GM21526 (cell line): ENCODE measurements at regions not wholly inside any gene's neighbourhood (a gene's known extent, or its start where the extent isn't known, plus 50 kb on each side); places are given as distances from the start of the nearest gene placed in this dataset.

Experiments used
- ATAC-seq: cut with Tn5 transposase; IDR thresholded peaks from one replicate; pipeline ENCODE4 v1.9.1; 2021; ENCODE audit warnings: moderate library complexity; ENCODE audit not compliant: unreplicated experiment, low FRiP score

DNA sequence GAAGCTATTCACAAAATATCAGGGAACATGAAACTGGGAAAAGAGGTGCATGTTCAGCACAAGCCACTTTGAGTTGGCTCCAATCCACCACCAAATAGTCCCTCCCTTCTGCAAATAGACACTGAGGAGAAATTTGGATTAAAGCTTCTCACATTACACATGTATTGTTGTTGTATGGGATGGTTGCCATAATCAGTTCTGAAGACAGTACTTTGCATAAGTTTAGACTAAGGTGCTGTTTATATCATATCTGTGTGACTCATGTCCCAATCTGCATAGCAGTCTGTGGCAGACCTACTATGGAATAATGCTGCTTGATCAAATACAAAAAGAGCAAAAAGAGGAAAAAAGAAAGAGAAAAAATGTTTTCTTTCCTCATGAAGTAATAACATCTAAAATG lies 376.7 kb upstream of the DDI1 start:
- no peak for ATAC-seq

DNA sequence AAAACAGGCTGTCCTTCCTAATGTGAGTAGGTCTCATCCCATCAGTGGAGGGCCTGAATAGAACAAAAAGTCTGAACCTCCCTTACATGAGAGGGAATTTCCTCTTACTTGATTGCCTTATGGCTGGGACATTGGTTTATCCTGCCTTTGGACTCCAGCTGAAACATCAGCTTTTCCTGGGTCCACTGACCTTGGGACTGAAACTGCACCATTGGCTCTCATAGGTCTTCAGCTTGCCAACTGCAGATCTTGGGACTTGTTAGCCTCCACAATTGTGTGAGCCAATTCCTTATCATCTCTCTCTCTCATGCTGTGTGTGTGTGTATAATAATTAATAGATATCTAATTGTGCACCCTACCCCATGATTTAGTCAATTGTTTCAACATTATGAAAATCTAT lies 375.3 kb upstream of the DDI1 start:
- no peak for ATAC-seq

DNA sequence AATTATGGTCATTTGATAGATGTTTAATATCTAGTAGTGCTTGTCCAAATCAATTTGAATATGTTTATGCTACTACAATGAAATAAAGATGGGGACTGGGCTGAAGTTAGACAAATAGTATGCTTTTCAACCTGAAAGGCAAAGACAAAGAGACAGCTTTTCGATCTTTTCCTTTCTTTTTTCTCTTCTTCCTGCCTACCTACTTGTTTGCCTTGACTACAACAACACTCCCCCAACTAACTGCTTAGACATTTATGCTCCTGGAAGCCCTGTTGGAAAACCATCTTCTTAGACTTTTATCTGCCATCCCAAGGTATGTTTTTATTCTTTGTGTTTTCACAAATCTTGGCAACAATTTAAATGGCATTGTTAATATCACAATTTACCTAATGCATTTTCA lies 374.4 kb upstream of the DDI1 start:
- ATAC-seq: no peak

DNA sequence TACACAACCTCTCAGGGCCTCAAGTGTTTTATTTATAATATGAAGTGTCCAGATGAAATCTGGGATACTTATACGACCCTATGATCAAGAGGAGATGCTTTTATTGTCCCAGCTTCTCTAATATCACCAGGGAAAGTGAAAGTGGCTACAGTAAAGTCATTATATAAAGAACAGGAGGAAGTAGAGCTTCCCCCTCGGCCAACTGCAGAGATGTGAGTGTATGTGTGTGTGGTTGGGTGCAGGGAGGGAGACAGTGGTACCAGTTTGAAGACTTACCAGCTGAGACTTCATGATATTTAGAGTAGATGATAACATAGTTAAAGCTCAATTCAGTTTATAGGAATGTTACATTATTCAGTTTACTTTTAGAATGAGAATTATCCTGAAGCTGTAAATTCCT lies 373.6 kb upstream of the DDI1 start:
- ATAC-seq: no peak

DNA sequence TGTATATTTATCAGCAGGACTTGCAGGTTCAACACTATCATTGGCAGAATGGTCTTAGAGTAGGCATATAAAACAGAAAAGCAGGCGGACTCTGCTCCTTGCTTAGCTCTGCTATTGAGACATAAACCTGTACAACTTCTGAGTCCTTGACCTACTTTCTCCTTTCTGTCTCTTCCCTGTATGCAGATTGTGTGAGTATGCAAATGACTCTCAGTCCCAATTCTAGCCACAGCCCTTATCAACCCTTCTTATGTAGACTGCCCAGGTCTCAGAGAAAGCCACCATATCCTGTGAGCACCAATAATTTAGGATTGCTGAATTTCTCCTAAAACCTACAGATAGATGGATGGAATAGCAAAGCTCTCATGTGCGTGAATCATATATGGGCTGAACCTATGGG lies 367.6 kb upstream of the DDI1 start:
- ATAC-seq: no peak

DNA sequence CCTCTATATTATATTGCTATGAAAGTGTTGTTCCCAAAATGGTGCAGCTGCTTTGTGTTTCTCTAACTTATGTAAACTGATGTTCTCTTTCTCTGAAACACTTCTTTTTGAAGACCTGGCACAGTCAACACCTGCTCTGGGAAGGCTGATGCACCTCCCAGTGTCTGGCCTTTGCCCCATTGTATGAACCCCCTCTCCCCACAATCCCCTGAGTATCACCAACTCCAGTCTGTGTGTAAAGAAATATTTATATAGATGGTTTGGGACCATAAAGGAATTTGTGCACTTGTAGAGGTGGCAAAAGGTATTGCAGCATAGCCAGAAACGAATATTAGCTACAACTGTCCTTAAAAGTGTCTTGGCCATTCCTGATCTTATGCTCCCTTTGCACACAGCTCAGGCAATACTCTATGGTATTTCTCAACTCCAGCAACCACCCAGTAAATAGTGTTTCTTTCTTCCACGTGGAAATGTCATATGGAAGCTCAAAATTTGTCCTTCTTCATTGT lies 365.2 kb upstream of the DDI1 start:
- ATAC-seq: peak; percentile 76

DNA sequence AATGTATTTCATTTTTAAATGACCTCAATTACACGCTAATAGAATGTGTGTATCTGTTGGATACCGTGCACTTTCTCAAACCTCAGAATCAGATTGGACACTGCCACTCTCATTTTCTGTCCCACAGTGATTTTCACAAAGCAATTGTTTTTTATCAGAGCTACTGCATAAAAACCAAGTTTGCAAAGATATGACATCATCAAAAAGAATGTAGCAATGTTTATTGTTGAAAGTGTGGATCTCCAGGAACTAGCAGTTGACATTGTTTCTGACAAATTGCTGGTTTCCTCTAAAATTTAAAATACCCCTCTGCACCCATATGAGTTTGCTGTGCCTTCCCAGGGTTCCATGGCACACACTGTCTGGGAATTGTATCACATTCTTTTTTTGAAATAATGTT lies 362.7 kb upstream of the DDI1 start:
- ATAC-seq: no peak

DNA sequence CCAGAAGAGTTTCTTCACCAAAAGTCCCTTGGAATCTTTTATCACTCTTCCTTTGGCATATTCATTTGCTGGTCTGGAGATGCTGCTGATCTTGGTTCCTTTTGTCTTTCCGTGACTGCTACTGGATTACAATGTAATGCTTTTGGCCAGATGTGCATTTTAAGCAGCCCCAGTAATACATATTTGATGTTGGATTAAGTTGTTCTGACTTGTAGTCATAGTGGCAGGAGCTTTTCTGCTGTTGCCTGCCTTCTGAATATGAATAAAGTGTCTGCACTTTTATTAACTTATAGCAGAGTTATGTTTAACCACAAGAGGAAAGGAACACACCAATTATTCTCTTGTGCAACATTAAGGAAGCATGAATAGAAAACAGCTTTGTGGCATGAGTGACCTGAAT lies 360.0 kb upstream of the DDI1 start:
- ATAC-seq: no peak

DNA sequence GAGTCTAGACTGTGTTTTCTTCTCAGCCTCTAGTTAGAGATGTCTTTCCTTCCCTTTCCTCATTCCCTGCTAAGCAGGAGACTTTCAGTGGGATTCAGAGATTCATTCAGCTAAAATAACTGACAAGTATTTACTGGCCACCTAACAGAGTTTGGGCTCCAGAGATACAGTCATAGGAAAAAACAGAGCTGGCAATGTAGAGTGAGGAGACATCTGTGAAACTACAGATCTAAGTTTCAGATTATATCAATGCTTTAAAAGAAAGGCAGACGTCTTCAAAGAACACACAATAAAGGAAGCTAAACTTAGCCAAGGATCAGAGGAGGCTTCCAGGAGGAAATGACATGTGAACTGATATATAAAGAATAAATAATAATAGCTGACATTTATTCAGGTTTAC lies 355.6 kb upstream of the DDI1 start:
- no peak for ATAC-seq

DNA sequence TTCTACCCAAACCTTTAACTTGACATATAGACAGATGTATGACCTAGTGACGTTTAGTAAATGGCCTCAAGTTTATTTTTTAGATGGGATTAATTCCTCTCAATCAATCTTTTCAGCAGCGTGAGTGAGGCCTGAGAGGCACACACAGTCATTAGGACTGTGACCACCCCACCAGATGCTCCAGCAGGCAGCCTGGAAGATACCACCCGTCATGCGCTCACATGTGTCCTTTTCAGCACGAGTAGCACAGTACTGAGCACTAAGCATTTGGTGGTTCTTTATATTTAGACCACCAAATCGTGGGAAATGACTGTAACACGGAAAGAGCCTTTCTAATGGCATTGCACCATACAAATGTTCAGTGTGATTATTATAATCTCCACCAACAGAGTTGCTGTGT lies 354.6 kb upstream of the DDI1 start:
- ATAC-seq: peak; percentile 13

DNA sequence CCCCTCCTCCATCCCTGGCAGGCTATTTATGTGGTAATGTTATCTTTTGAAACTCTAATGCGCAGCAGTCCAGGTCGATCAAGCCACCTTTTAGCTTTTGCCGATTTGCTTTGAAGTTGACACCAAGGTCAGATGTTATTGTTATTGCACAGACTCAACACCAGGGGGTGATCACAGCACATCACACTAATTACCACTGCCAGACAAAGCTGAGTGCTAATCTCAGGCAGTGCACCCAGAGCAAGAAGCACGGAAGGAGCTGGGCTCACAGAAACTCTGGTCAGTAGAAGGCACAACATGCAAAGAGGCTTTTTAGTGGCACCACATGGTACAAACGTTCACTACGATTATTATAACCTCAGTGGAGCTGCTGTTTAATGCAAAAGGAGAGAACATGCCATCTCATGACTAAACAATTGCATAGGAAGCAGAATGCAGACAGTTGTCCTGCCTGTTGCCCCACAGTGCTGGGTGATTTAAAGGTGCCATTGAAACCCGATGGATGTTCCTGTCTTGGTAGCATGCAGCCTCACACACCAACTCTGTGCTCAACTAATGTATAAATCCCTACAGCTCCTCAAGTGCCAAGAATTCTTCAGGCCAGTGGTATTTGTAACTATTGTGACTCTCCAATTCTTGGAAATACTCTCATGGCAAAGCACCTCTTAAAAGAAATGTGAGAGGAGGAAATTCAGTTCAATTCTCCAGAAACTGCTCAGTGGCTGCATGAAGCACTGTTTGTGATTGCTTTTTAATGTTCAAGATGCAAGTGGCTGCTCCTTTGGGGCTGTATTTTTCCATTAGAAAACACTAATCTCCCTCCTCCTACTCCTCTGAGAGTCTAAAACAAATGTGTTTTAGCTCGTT lies 353.9 kb upstream of the DDI1 start:
- peak; percentile 99 for ATAC-seq

DNA sequence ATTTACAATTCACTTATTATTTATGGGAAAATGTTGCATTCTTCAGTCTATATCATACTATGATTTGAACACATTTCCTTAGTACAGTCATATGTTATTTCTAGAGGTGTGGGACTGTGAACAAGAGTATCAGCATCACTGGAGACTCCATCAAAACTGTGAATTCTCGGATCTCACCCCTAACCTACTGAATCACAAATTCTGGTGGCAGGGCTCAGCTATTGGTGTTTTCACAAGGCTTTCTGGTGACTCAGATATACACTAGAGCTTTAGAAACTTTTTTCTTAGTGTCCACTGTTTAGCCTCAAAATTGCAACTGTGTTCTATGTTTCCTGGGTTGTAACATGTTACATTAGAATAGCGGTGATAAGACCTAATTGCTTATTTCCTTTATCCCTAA lies 352.9 kb upstream of the DDI1 start:
- no peak for ATAC-seq

DNA sequence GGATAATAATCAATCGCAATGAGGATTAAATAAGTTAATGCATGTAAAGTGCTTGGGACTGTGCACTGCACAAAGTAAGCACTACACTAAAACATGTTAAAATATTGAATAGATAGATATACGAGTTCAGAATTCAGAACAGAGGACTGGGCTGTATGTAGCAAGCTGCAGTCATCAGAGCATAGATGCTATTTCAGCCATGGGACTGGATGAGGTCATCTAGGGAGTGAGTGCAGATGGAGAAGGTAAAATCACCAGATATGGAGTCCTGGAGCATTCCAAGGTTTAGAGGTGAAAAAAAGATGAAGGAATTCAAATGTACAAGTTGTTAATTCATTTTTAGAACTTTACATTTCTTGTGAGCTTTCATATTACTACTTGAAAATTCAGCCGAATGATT lies 347.5 kb upstream of the DDI1 start:
- no peak for ATAC-seq

DNA sequence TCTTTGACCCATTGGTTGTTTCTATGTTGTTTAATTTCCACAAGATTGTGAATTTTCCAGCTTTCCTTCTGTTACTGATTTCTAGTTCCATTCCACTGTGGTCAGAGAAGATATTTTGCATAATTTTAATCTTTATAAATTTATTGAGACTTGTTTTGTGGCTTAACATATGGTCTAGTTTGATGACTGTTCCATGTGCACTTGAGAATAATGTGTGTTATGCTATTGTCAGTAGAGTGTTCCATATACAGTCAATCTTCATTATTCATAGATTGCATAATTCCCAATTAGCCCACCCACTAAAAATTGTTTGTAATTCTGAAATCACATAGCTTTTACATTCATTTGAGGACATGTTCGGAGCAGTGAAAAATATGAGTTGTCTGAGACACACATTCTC lies 346.1 kb upstream of the DDI1 start:
- no peak for ATAC-seq

DNA sequence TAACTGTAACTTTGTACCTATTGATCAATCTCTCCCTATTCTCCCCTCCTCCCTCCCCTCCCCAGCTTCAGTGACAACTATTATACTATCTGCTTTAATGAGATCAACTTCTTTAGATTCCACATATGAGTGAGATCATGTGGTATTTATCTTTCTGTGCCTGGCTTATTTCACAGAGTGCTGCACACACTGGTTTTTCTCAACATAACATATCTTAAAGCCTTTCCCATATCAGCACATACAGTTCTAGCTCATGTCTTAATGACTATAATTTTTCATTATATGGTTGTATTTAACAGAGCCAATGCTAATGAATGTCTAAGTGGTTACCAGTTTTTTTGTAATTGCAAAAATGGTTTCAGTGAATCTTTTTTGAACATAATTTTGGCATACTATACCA lies 340.3 kb upstream of the DDI1 start:
- ATAC-seq: no peak

DNA sequence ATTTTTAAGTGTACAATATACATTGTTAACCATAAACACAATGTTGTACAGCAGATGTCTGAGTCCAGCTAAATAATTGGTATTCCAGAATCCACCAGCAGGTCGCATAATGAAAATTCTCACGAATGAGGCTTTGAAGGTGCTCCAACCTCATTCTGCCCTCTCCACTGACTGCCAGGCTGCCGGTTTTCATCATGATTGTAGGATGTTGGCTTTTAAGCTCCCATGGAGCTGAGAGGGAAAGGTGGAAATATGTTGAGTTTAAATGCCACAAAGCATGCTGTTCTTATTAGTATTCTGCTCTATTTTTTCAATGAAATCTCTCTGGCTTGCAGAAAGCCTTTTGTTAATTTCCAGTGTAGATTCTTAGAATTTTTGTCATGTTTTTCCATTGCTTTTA lies 337.2 kb upstream of the DDI1 start:
- ATAC-seq: no peak

DNA sequence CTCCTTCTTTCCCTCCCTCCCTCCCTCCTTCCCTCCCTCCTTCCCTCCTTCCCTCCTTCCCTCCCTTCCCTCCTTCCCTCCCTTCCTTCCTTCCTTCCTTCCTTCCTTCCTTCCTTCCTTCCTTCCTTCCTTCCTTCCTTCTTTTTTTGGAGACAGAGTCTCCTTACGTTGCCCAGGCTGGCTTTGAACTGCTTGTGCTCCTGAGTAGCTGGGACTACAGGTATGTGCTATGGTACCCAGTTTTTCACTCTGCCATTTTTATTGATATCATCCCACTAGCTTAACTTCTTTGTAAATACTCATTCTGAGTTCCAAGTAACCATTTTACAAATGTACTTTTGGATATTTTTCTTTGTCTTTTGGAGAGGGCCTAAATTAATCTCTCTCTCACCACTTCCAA lies 336.8 kb upstream of the DDI1 start:
- no peak for ATAC-seq

DNA sequence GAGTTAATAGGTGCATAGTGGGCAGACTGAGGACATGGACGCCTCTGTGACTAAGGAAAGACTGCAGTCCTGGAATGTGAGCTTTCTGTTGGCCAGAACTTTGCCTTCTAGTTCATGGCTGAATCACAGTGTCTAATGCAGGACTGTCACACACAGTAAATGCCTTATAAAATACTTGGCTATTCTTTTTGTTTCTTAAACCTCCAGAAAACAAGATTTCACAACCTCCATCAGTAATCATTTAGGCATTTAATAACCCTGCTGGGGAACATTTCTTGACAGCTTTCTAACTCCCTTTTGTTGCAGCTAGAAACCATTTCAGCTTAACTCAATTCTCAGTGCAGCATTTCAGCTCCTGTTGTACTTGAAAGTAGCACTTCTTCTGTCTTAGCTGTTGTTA lies 335.8 kb upstream of the DDI1 start:
- ATAC-seq: no peak

DNA sequence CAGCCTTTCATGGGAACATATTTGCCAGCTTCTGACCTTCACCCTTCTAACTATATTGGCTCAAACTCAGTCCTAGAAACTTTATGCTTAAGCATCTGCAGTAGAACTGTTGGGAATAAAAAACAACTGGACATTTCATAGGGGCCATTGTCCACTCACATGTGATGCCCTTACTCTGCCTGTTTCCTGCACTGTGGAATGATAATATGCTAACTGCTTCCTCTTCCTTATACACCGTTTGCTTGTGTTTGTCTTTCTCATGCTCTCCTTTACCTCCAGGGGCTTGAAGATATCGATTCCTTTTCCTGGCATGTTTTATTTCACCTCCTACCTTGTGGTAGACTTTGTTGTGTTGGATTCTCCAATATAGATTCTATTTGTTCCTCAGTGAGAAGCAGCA lies 333.0 kb upstream of the DDI1 start:
- ATAC-seq: no peak

DNA sequence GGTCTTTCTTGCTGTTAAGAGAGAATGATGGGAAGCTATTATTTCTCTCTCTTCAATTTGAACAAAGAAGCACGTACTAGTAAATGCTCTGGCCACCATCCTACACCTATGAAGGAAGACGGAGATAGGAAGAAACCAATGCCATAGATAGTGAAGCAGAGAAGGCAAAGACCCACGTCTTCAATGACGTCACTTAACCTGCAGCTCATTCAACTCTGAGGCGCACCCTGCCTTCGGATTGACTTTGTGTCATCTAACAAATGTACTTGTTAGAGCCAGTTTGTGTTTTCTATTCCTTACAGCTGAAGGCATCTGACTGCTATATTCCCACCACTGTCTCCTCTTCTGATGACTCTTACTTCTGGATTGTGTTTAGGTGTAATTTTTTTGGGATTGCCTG lies 332.5 kb upstream of the DDI1 start:
- ATAC-seq: no peak

DNA sequence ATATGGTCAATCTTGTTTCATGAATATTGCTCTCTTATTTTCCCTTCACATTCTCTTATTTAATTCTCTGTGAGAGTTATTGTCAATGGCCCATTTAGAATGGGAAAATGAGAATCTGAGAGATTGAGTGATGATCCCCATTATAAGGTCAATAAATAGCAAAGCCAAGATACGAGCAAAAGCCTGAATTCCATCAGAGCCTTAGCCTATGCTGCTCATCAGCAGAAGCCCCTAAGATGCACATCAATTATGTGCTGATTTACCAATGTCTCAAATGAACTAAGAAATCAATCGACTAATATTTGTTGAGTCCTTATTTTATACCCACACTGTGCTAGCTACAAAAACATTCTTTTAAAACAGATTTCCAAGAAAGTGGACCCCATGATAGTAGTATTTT lies 330.8 kb upstream of the DDI1 start:
- ATAC-seq: no peak

DNA sequence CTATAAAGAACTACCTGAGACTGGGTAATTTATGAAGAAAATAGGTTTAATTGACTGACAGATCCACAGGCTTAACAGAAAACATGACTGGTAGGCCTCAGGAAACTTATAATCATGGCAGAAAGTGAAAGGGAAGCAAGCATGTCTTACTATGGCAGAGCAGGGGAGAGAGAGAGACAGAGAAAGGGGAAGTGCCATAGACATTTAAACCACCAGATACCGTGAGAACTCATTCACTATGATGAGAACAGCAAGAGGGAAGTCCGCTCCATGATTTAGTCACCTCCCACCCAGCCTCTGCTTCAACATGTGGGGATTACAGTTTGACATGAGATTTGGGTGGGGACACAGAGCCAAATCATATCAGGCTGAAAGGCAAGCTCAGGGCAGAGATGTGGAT lies 327.1 kb upstream of the DDI1 start:
- peak; percentile 90 for ATAC-seq

DNA sequence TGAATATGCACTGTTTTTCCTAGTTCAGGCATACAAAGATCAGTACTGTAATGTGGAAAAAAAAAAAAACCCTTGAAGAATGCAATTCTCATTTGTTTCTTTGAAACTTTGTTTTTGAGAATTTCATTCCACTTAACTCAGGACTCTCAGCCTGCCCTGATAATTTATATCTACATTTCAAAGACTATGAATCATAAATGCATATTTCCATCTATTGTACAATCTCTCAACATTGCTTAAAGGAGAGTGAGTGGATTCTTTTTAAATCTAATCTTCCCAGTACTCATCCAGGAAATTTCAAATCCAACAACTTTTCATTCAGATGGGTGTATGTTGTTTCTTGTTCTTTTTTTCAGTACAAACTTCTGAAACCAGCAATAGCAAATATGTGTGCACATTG lies 322.2 kb upstream of the DDI1 start:
- ATAC-seq: no peak
